GM13977 (cell line): ENCODE measurements at regions not wholly inside any gene's neighbourhood (a gene's known extent, or its start where the extent isn't known, plus 50 kb on each side); places are given as distances from the start of the nearest gene placed in this dataset.

Source experiments
- DNase-seq: peaks from one replicate; pipeline ENCODE4 v3.0.0; 2012; ENCODE audit warnings: low spot score
- CTCF ChIP-seq: IDR thresholded peaks from 2 replicates; pipeline ENCODE4 v1.5.1; 2012; ENCODE audit warnings: mild to moderate bottlenecking, control low read depth; ENCODE audit not compliant: insufficient read depth; ENCODE audit errors: extremely low read depth, missing control alignments
- in situ Hi-C: fragments of 300-500 bp; cut with MboI; formaldehyde crosslinking; loops from one replicate; pipeline ENCODE4 v1.12.0; 2022; ENCODE audit warnings: low sequenced_read_pairs, low pct_unique_long_range_greater_than_20kb, mixed read lengths, inconsistent platforms; ENCODE audit not compliant: unreplicated experiment

- TF ChIP-seq CTCF, result no peak
- in situ Hi-C loops, result no loop called here
- DNase-seq, result no peak
Measured at GRCh38 chr10:30770229-30770628, 140.7 kb upstream of the LYZL2 start.

DNA sequence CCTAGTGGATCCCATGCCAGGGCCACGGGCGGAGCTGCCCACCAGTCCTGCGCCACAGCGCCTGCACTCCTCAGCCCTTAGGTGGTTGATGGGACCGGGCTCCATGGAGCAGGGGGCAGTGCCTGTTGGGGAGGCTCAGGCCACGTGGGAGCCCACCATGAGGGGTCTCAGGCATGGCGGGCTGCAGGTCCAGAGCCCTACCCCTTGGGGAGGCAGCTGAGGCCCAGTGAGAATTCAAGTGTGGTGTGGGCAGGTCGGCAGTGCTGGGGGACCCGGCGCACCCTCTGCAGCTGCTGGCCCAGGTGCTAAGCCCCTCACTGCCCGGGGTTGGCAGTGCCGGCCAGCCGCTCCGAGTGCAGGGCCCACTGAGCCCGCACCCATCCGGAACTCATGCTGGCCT is 139.8 kb upstream of the LYZL2 start:
- in situ Hi-C loops, result no loop called here
- DNase-seq, result no peak
- no peak for TF ChIP-seq CTCF

GRCh38 chr10:30765616-30766015 is 136.1 kb upstream of the LYZL2 start:
- no peak for DNase-seq
- TF ChIP-seq CTCF, result no peak
- in situ Hi-C loops, result no loop called here

- no peak for TF ChIP-seq CTCF
- in situ Hi-C loops, result no loop called here
- DNase-seq, result no peak
Measured at GRCh38 chr10:30765022-30765615, 135.6 kb upstream of the LYZL2 start.

DNA sequence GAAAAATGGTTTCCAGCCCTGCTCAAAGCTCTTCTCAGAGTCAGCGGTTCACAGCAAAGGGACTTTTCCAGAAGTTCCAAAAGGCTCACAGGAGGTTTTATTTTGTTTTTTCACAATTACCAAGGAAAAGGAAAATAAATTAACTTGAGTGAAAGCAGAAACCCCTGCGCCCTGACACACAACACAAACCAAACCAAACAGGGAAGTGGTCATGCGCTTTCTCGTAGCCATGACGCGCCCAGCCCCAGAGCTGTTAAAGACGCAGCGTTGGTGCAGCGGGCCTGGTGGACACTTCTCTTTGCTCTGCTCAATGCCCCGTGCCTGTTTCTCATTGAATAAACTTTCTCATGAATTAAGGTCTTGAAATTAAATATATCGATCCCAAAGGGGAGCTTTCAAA is 134.4 kb upstream of the LYZL2 start:
- no peak for DNase-seq
- in situ Hi-C loops, result no loop called here

GRCh38 chr10:30762620-30763019 is 133.1 kb upstream of the LYZL2 start:
- no peak for TF ChIP-seq CTCF
- DNase-seq, result no peak
- in situ Hi-C loops, result no loop called here

More for the DNA sequence above, 134.4 kb upstream of the LYZL2 start:
- TF ChIP-seq CTCF, result no peak

- in situ Hi-C loops, result no loop called here
- DNase-seq, result no peak
- TF ChIP-seq CTCF, result no peak
Measured at GRCh38 chr10:30759423-30759822, 129.9 kb upstream of the LYZL2 start.
